ENCODE measurements at regions not wholly inside any gene's neighbourhood (a gene's known extent, or its start where the extent isn't known, plus 50 kb on each side); places are given as distances from the start of the nearest gene placed in this dataset.

DNA sequence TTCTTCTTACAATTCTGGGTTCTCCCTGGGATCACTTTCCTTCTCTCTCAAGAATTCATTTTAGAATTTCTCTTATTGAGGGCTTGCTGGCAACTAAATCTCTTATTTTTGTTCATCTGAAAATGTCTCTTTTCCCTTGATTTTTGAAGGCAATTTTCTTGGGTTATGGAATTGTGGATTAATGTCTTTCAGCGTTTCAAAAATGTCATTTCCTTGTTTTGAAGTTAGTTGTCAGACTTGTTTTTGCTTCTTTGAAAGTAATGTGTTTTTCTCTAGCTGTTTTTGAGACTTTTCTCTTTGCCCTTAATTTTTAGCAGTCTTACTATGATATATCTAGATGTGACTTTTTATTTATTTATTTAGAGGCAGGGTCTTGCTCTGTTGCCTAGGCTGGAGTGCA lies 205.7 kb downstream of the CHIC2 start:
- H3K79me2 ChIP-seq (replicated peaks; ENCODE audit: insufficient read depth), result no peaks in the 10 kb centered on the region
- no peak overlapping the region for H3K27ac Mint-ChIP-seq
- no peaks in the 10 kb centered on the region for H3K4me1 Mint-ChIP-seq
- no peak overlapping the region for H3K27ac ChIP-seq (ENCODE audit: low read depth)
- no peaks in the 10 kb centered on the region for H3K4me1 ChIP-seq (ENCODE audit: insufficient read depth)
- no peaks in the 10 kb centered on the region for H3K9me3 Mint-ChIP-seq
- H3K9me2 ChIP-seq (ENCODE audit: insufficient read depth), result no peaks in the 10 kb centered on the region; the same call in 1 of the 2 replicates
- no peak for DNase-seq (ENCODE audit: low spot score)
- H3K4me2 ChIP-seq, result no peak overlapping the region
- no peaks in the 10 kb centered on the region for H3F3A ChIP-seq (replicated peaks; ENCODE audit: low read depth)
- no peak overlapping the region for H2AFZ ChIP-seq
- no peak for ATAC-seq
- H4K20me1 ChIP-seq (replicated peaks; ENCODE audit: insufficient read depth), result no peaks in the 10 kb centered on the region
- no peaks in the 10 kb centered on the region for H3K27me3 Mint-ChIP-seq (ENCODE audit: insufficient read depth, low read depth, poor library complexity)
- no peak overlapping the region for H3K4me3 ChIP-seq
- no peaks in the 10 kb centered on the region for H3K36me3 Mint-ChIP-seq (ENCODE audit: low read depth)
- no peak for TF ChIP-seq JUNB (IDR thresholded peaks at IDR 0.05; ENCODE audit: unreplicated experiment)
- H3K4me3 Mint-ChIP-seq, result no peak overlapping the region
- H3K36me3 ChIP-seq (ENCODE audit: insufficient read depth), result no peaks in the 10 kb centered on the region
- H3K27me3 ChIP-seq (ENCODE audit: insufficient read depth), result no peaks in the 10 kb centered on the region

DNA sequence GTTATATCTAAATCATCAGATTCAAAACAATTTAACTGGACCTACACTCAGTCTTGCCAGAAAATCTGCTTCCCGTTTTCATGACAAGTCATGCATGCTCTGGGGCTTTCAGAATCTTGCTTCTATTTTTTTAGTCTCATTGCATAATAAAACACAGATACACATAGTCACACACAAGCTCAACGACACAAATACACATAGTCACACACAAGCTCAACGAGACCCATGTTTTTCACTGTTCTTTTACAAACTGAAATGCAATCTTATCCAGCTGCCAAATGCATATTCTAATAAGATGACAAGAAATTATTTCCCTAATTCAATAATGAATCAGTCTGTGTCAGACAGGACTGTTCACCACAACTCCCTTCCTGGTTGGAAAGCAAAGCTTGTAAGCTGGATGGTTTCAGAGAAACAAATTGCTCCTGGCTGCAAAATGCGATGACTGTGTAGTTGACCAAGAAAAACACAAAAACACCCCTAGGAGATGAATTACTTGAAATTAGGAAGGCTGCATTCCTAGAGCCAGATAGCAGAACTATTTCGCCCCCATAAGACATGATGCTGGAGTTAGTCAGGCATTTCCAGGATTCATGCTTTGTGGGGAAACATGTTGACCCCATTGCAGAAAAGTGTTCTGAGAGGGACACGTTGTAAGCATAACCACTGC lies 208.7 kb downstream of the CHIC2 start:
- H3K9me3 Mint-ChIP-seq, result no peaks in the 10 kb centered on the region
- Histone ChIP-seq H3K4me3 (no peak overlapping the region), H2AFZ (no peak overlapping the region), H3K9me2 (ENCODE audit: insufficient read depth) (peaks cover 4% of the 10 kb centered on the region; the same call in 1 of the 2 replicates), H3K4me2 (no peak overlapping the region), H3K79me2 (replicated peaks; ENCODE audit: insufficient read depth) (no peaks in the 10 kb centered on the region), H3K4me1 (ENCODE audit: insufficient read depth) (peaks cover 15% of the 10 kb centered on the region), H3K36me3 (ENCODE audit: insufficient read depth) (no peaks in the 10 kb centered on the region), H3K27me3 (ENCODE audit: insufficient read depth) (no peaks in the 10 kb centered on the region), H3F3A (replicated peaks; ENCODE audit: low read depth) (no peaks in the 10 kb centered on the region), H3K27ac (ENCODE audit: low read depth) (no peak overlapping the region), H4K20me1 (replicated peaks; ENCODE audit: insufficient read depth) (no peaks in the 10 kb centered on the region)
- DNase-seq (ENCODE audit: low spot score), result no peak
- no peaks in the 10 kb centered on the region for H3K36me3 Mint-ChIP-seq (ENCODE audit: low read depth)
- no peak overlapping the region for H3K27ac Mint-ChIP-seq
- no peak for ATAC-seq
- H3K27me3 Mint-ChIP-seq (ENCODE audit: insufficient read depth, low read depth, poor library complexity), result no peaks in the 10 kb centered on the region
- no peak overlapping the region for H3K4me3 Mint-ChIP-seq
- H3K4me1 Mint-ChIP-seq, result peaks cover 10% of the 10 kb centered on the region
- TF ChIP-seq POLR2AphosphoS5 (IDR thresholded peaks at IDR 0.05; ENCODE audit: low read depth), result no peak
- no peak for TF ChIP-seq STAT1 (IDR thresholded peaks at IDR 0.05; ENCODE audit: unreplicated experiment)
- TF ChIP-seq EZH2 (IDR thresholded peaks at IDR 0.05; ENCODE audit: low read depth, unreplicated experiment), result no peak
- no peak for TF ChIP-seq CREB1 (CRISPR knock-in tag; IDR thresholded peaks at IDR 0.05; ENCODE audit: low read depth)
- TF ChIP-seq ETS1 (IDR thresholded peaks at IDR 0.05), result no peak
- TF ChIP-seq CTCF (conservative IDR thresholded peaks at IDR 0.05; ENCODE audit: low read depth in 2 of 2), result no peak
- TF ChIP-seq JUNB (IDR thresholded peaks at IDR 0.05; ENCODE audit: unreplicated experiment), result no peak
- TF ChIP-seq EZH2phosphoT487 (IDR thresholded peaks at IDR 0.05; ENCODE audit: unreplicated experiment), result no peak
- no peak for TF ChIP-seq ZNF114 (CRISPR knock-in tag; IDR thresholded peaks at IDR 0.05)
- TF ChIP-seq REST (IDR thresholded peaks at IDR 0.05; ENCODE audit: unreplicated experiment), result no peak
- no peak for TF ChIP-seq ZNF331 (CRISPR knock-in tag; IDR thresholded peaks at IDR 0.05; ENCODE audit: low read depth)

Data from GM23338 (cell line).